Activated naive CD8-positive, alpha-beta T cell (primary cell): ENCODE measurements at regions not wholly inside any gene's neighbourhood (a gene's known extent, or its start where the extent isn't known, plus 50 kb on each side); places are given as distances from the start of the nearest gene placed in this dataset.

Experiments used
- H3K27ac Mint-ChIP-seq: one replicate; pipeline ENCODE4 v1.8.0; 2021; ENCODE audit warnings: mixed read lengths
- H3K27me3 Mint-ChIP-seq: one replicate; pipeline ENCODE4 v1.8.0; 2021; ENCODE audit warnings: mixed read lengths
- H3K36me3 Mint-ChIP-seq: one replicate; pipeline ENCODE4 v1.8.0; 2021; ENCODE audit warnings: mixed read lengths
- H3K4me1 Mint-ChIP-seq: one replicate; pipeline ENCODE4 v1.8.0; 2021; ENCODE audit warnings: low read depth, mixed read lengths
- H3K4me3 Mint-ChIP-seq: one replicate; pipeline ENCODE4 v1.8.0; 2021; ENCODE audit warnings: mild to moderate bottlenecking, mixed read lengths
- H3K9me3 Mint-ChIP-seq: one replicate; pipeline ENCODE4 v1.8.0; 2021; ENCODE audit warnings: low read depth, mixed read lengths

GRCh38 chr5:175816348-175816747, 55.0 kb upstream of the CPLX2 start:
- no peak overlapping the region for H3K27ac Mint-ChIP-seq
- H3K4me1 Mint-ChIP-seq = no peaks in the 10 kb centered on the region
- H3K36me3 Mint-ChIP-seq = no peaks in the 10 kb centered on the region
- H3K9me3 Mint-ChIP-seq = no peaks in the 10 kb centered on the region
- H3K4me3 Mint-ChIP-seq = no peak overlapping the region
- no peaks in the 10 kb centered on the region for H3K27me3 Mint-ChIP-seq

GRCh38 chr5:175819090-175819425, 52.3 kb upstream of the CPLX2 start:
- Mint-ChIP-seq H3K36me3 (no peaks in the 10 kb centered on the region), H3K9me3 (no peaks in the 10 kb centered on the region), H3K27ac (no peak overlapping the region), H3K27me3 (no peaks in the 10 kb centered on the region), H3K4me3 (no peak overlapping the region), H3K4me1 (peaks cover 6% of the 10 kb centered on the region)

GRCh38 chr5:175820230-175820629, 51.1 kb upstream of the CPLX2 start:
- H3K36me3 Mint-ChIP-seq = peaks cover 5% of the 10 kb centered on the region
- H3K27ac Mint-ChIP-seq = no peak overlapping the region
- peaks cover 6% of the 10 kb centered on the region for H3K4me1 Mint-ChIP-seq
- H3K4me3 Mint-ChIP-seq = no peak overlapping the region
- no peaks in the 10 kb centered on the region for H3K27me3 Mint-ChIP-seq
- no peaks in the 10 kb centered on the region for H3K9me3 Mint-ChIP-seq
